Progenitor cell of endocrine pancreas (in vitro differentiated cells): ENCODE measurements at regions not wholly inside any gene's neighbourhood (a gene's known extent, or its start where the extent isn't known, plus 50 kb on each side); places are given as distances from the start of the nearest gene placed in this dataset.

Experiments used
- DNase-seq: peaks from one replicate; pipeline ENCODE4 v3.0.0; 2021; ENCODE audit warnings: low spot score; ENCODE audit not compliant: unreplicated experiment
- H3K27ac Mint-ChIP-seq: 2 replicates; pipeline ENCODE4 v1.8.0; 2021; ENCODE audit warnings: mild to moderate bottlenecking, moderate library complexity, mixed read lengths
- H3K27me3 Mint-ChIP-seq: 2 replicates; pipeline ENCODE4 v1.8.0; 2021; ENCODE audit warnings: mixed read lengths
- H3K36me3 Mint-ChIP-seq: 2 replicates; pipeline ENCODE4 v1.8.0; 2022; ENCODE audit warnings: mixed read lengths; ENCODE audit not compliant: insufficient read depth
- H3K4me1 Mint-ChIP-seq: 2 replicates; pipeline ENCODE4 v1.8.0; 2021; ENCODE audit warnings: low read depth, mixed read lengths
- H3K4me3 Mint-ChIP-seq: 2 replicates; pipeline ENCODE4 v1.8.0; 2021; ENCODE audit warnings: low read depth, mild to moderate bottlenecking, moderate library complexity, mixed read lengths
- H3K9me3 Mint-ChIP-seq: 2 replicates; pipeline ENCODE4 v1.8.0; 2021; ENCODE audit warnings: low read depth, mixed read lengths
- TF ChIP-seq, protein P1 (sequence below): fragments of 200-600 bp; sonication (generic); IDR thresholded peaks from one replicate; pipeline ENCODE4 v1.5.0; 2021; ENCODE audit warnings: antibody characterized with exemption, mild to moderate bottlenecking; ENCODE audit not compliant: unreplicated experiment

DNA sequence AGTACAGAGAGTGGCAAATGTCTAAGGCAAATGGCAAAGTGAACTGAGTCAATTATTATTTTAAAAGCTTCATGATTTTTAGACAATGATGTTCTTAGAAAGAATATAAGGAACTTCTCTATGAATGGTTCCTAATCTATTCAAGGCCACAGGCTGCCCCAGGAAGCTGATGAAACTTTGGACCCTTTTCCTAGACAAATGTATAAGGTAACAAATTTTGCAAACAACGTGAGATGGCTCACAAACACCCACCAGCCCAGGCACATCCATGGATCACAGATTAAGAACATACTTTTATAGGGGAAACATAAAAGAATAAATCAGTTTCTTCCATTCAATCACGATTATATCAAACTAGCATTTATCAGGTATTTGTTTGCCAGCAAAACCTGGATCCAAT is 659.0 kb downstream of the IRS1 start:
- DNase-seq, result no peak
- Mint-ChIP-seq H3K36me3 (no peaks in the 10 kb centered on the region), H3K9me3 (no peaks in the 10 kb centered on the region), H3K4me3 (no peak overlapping the region), H3K4me1 (peaks cover 9% of the 10 kb centered on the region), H3K27me3 (no peaks in the 10 kb centered on the region), H3K27ac (no peak overlapping the region)
- TF ChIP-seq, protein P1, sequence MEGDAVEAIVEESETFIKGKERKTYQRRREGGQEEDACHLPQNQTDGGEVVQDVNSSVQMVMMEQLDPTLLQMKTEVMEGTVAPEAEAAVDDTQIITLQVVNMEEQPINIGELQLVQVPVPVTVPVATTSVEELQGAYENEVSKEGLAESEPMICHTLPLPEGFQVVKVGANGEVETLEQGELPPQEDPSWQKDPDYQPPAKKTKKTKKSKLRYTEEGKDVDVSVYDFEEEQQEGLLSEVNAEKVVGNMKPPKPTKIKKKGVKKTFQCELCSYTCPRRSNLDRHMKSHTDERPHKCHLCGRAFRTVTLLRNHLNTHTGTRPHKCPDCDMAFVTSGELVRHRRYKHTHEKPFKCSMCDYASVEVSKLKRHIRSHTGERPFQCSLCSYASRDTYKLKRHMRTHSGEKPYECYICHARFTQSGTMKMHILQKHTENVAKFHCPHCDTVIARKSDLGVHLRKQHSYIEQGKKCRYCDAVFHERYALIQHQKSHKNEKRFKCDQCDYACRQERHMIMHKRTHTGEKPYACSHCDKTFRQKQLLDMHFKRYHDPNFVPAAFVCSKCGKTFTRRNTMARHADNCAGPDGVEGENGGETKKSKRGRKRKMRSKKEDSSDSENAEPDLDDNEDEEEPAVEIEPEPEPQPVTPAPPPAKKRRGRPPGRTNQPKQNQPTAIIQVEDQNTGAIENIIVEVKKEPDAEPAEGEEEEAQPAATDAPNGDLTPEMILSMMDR, result no peak

DNA sequence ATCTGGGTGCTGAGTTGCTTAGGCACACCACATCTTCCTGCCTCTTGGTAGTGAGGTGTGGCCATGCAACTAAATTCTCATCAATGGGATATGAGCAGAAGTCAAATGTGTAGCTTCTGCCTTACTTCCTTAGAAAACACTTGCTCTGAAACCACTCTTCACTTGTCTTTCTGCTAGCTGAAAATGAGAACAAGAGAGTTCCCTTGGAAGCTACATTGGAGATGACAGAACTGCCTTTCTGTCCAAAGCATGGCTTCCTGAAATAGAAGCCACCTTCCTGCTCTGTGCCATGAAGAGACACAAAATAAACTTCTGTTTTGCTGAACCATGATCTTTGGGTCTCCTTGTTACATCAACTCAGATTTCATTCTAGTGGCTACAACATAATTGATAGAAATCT is 659.9 kb downstream of the IRS1 start:
- TF ChIP-seq, protein P1, result no peak
- Mint-ChIP-seq H3K9me3 (no peaks in the 10 kb centered on the region), H3K4me1 (peaks cover 9% of the 10 kb centered on the region), H3K27me3 (no peaks in the 10 kb centered on the region), H3K36me3 (no peaks in the 10 kb centered on the region), H3K4me3 (no peak overlapping the region), H3K27ac (no peak overlapping the region)
- no peak for DNase-seq

DNA sequence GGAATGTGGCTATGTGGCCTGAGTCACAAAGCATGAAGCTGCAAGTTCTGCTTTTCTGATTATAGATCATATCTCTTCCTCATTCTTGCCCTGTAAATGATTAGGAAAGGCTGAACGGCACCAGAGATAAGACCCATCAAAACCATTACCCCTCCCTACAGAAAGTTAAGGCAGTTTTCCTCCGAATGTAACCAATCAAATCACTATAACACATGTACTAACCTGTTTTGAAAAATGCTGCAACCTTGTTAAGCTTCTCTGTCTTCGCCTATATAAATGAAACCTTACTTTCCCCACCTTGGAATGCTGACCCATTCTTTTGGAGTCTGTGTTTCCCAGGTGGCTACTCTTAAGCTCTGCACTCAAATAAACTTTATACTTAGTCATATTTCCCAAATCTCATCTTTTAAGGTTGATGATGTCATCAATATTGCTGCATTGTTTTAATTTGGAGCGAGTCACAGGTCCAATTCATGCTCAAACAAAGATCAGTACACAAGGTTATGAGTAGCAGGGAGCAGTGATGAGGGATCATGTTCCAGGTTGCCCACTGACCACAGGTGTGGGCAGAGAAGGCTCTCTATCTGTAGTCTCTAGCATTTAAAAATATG is 662.3 kb downstream of the IRS1 start:
- TF ChIP-seq, protein P1, result no peak
- Mint-ChIP-seq H3K27ac (no peak overlapping the region), H3K27me3 (no peaks in the 10 kb centered on the region), H3K4me1 (peaks cover 9% of the 10 kb centered on the region), H3K36me3 (no peaks in the 10 kb centered on the region), H3K9me3 (no peaks in the 10 kb centered on the region), H3K4me3 (no peak overlapping the region)
- no peak for DNase-seq

DNA sequence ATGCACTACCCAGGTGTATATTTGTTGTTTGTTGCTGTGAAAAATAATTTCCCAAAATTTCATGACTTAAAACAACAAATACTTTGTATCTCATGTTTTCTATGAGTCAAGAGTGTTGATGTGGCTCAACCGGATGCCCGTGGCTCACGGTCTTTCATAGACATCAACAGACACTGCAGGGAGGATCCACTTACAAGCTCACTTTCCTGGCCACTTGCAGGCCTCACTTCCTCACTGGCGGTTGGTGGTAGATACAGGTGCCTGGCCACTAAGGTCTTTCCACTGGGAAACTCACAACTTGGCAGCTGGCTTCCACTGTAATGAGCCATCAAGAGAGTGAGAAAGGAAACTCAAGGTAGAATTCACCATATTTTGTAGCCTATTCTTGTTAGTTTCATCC is 662.9 kb downstream of the IRS1 start:
- Mint-ChIP-seq H3K27ac (no peak overlapping the region), H3K36me3 (no peaks in the 10 kb centered on the region), H3K4me1 (peaks cover 9% of the 10 kb centered on the region), H3K9me3 (no peaks in the 10 kb centered on the region), H3K4me3 (no peak overlapping the region), H3K27me3 (no peaks in the 10 kb centered on the region)
- TF ChIP-seq, protein P1, result no peak
- DNase-seq, result no peak

DNA sequence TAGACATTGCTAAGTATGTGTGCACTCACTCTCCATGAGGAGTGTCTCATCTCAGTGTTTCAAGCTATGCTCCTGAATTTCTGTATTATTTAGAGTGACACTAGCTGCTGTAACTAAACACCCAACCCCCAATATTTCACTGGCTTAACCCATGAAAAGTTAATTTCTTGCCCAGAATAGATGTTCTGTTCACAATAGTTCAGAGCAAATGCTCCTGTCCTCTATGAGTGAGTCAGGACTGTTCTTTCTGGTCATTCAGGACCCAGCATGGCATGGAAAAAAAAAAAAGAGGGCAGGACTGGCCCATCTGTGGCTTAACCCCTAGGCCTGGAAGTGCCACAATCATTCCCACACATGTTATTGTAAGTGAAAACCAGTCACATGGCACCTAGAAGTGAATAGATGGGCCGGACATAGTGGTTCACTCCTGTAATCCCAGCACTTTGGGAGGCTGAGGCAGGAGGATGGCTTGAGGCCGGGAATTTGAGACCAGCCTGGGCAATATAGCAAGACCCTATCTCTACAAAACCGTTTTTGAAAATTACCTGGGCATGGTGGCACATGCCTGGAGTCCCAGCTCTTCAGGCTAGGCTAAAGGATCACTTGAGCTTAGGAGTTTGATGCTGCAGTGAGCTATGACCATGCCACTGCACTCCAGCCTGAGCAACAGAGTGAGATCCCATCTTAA is 663.6 kb downstream of the IRS1 start:
- Mint-ChIP-seq H3K4me3 (no peak overlapping the region), H3K27me3 (no peaks in the 10 kb centered on the region), H3K27ac (no peak overlapping the region), H3K36me3 (no peaks in the 10 kb centered on the region), H3K9me3 (no peaks in the 10 kb centered on the region), H3K4me1 (peaks cover 9% of the 10 kb centered on the region)
- TF ChIP-seq, protein P1, result no peak
- no peak for DNase-seq
